Ishikawa (cell line): ENCODE measurements at regions not wholly inside any gene's neighbourhood (a gene's known extent, or its start where the extent isn't known, plus 50 kb on each side); places are given as distances from the start of the nearest gene placed in this dataset.

Source experiments
- CEBPB ChIP-seq: IDR thresholded peaks from 2 replicates; pipeline ENCODE4 v1.6.1; 2012
- CREB1 ChIP-seq: IDR thresholded peaks from 2 replicates; pipeline ENCODE4 v1.6.1; 2012; ENCODE audit warnings: low read depth
- EGR1 ChIP-seq: IDR thresholded peaks from 2 replicates; pipeline ENCODE4 v1.6.1; 2012
- EP300 ChIP-seq: IDR thresholded peaks from 2 replicates; pipeline ENCODE4 v1.6.1; 2012; ENCODE audit warnings: borderline replicate concordance
- FOXM1 ChIP-seq: IDR thresholded peaks from 2 replicates; pipeline ENCODE4 v1.6.1; 2012; ENCODE audit warnings: low read depth, borderline replicate concordance
- NFIC ChIP-seq: IDR thresholded peaks from 2 replicates; pipeline ENCODE4 v1.6.1; 2012
- RAD21 ChIP-seq: IDR thresholded peaks from 2 replicates; pipeline ENCODE4 v1.6.1; 2012; ENCODE audit warnings: low read depth
- TAF1 ChIP-seq: IDR thresholded peaks from 2 replicates; pipeline ENCODE4 v1.6.1; 2012; ENCODE audit warnings: low read depth, mild to moderate bottlenecking
- TCF12 ChIP-seq: IDR thresholded peaks from 2 replicates; pipeline ENCODE4 v1.6.1; 2012; ENCODE audit warnings: low read depth
- TEAD4 ChIP-seq: IDR thresholded peaks from 2 replicates; pipeline ENCODE4 v1.6.1; 2012
- YY1 ChIP-seq: IDR thresholded peaks from 2 replicates; pipeline ENCODE4 v1.6.1; 2012; ENCODE audit warnings: low read depth
- ZBTB7A ChIP-seq: IDR thresholded peaks from 2 replicates; pipeline ENCODE4 v1.6.1; 2012; ENCODE audit warnings: low read depth
- TF ChIP-seq, protein P1 (sequence below): IDR thresholded peaks from 2 replicates; pipeline ENCODE4 v1.6.1; 2012; ENCODE audit warnings: low read depth, mild to moderate bottlenecking
- TF ChIP-seq, protein P2 (sequence below): IDR thresholded peaks from 2 replicates; pipeline ENCODE4 v1.6.1; 2012
- TF ChIP-seq, protein P3 (sequence below): IDR thresholded peaks from 2 replicates; pipeline ENCODE4 v1.6.1; 2012

DNA sequence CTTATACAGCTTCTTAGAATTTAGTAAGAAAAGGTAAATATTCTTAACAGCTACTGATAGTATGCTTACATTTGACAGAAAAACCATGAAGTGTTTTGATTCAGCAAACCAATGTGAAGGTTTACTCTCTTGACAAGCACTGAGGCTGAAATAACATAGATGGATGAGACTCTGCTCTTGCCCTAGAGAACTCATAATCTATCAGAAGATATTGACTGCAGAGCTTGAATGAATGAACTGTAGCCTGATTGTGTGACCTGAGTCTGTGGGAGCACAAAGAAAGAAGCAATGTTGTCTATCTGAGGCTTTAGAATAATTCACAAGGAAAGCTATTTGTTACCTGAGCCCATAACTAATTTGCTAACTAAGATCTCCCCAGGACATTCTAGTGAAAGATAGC, 1235.3 kb downstream of the OLFM4 start:
- no peak for TF ChIP-seq CEBPB
- no peak for TF ChIP-seq ZBTB7A
- TF ChIP-seq EP300, result no peak
- TF ChIP-seq, protein P1, sequence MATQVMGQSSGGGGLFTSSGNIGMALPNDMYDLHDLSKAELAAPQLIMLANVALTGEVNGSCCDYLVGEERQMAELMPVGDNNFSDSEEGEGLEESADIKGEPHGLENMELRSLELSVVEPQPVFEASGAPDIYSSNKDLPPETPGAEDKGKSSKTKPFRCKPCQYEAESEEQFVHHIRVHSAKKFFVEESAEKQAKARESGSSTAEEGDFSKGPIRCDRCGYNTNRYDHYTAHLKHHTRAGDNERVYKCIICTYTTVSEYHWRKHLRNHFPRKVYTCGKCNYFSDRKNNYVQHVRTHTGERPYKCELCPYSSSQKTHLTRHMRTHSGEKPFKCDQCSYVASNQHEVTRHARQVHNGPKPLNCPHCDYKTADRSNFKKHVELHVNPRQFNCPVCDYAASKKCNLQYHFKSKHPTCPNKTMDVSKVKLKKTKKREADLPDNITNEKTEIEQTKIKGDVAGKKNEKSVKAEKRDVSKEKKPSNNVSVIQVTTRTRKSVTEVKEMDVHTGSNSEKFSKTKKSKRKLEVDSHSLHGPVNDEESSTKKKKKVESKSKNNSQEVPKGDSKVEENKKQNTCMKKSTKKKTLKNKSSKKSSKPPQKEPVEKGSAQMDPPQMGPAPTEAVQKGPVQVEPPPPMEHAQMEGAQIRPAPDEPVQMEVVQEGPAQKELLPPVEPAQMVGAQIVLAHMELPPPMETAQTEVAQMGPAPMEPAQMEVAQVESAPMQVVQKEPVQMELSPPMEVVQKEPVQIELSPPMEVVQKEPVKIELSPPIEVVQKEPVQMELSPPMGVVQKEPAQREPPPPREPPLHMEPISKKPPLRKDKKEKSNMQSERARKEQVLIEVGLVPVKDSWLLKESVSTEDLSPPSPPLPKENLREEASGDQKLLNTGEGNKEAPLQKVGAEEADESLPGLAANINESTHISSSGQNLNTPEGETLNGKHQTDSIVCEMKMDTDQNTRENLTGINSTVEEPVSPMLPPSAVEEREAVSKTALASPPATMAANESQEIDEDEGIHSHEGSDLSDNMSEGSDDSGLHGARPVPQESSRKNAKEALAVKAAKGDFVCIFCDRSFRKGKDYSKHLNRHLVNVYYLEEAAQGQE, result no peak

DNA sequence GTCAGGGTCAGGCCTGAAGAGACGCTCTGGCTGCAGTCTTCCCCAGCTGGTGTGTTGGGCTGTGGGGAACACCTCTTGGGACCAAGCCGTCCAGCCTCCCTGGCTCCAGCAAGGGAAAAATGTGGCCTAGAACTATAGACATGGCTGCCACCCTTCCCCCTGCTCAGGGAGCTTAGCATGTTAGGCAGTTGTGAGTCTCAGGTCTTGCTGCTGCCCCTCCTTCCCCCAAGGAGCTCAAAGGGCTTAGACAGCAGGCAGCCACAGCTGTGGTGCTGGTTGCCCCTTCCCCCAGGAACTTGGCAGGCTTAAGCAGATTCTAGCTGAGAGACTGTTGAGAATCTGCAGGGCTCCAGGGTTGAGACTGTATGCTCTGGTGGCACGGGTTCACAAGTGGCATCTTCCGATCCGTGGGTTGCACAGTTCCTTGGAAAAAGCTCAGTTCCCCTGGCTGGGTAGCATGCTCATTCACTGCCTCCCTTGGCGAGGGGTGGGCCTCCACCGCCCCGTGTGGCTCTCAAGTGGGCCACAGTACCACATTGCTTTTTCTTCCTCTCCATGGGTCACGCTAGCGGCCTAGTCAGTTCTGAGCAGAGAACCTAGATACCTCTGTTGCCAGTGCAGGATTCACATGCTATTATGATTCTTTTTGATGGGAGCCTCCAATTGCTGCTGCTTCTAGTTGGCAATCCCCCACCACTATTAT, 1258.6 kb downstream of the OLFM4 start:
- TF ChIP-seq FOXM1, result no peak
- TF ChIP-seq TAF1, result no peak
- TF ChIP-seq ZBTB7A, result no peak
- TF ChIP-seq, protein P2, sequence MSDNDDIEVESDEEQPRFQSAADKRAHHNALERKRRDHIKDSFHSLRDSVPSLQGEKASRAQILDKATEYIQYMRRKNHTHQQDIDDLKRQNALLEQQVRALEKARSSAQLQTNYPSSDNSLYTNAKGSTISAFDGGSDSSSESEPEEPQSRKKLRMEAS, result no peak
- TF ChIP-seq, protein P1, result no peak
- no peak for TF ChIP-seq CEBPB
- TF ChIP-seq NFIC, result no peak
- TF ChIP-seq TCF12, result no peak
- no peak for TF ChIP-seq YY1
- TF ChIP-seq TEAD4, result no peak
- no peak for TF ChIP-seq EP300

DNA sequence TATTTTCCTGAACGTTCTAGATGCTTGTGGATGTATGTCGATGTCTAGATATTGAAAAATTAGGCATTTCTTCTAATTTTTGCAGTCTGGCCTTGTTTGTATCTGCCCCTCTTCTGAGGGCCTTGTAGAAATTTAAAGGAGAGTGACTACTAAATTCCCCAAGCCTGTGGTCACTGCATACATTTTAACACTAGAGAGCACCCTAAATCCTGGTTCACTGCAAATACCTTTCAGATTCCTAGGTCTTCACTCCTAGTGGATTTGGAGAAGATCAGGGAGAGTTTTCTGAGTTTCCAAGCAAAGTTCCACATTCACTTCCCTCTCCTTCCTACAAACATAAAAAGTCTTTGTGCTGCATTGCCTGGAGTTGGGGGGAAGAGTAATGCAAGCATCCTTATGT, 1272.5 kb downstream of the OLFM4 start:
- TF ChIP-seq RAD21 (peak; percentile 15; the same call in 1 of the 2 replicates), TCF12 (no peak), CREB1 (no peak)

DNA sequence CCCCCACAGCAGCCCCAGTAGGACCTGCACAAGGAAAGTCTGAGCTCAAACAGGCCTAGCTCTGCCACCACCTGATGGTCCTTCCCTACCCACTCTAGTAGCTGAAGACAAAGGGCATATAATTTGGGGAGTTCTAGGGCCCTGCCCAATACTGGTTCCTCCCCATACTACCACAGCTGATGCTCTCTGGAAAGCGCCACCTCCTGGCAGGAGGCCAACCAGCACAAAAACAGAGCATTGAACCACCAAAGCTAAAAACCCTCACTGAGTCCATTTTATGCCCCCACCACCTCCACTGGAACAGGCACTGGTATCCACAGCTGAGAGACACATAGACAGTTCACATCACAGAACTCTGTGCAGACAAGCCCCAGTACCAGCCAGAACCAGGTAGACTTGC, 1276.8 kb downstream of the OLFM4 start:
- TF ChIP-seq NFIC, result no peak
- TF ChIP-seq, protein P3, sequence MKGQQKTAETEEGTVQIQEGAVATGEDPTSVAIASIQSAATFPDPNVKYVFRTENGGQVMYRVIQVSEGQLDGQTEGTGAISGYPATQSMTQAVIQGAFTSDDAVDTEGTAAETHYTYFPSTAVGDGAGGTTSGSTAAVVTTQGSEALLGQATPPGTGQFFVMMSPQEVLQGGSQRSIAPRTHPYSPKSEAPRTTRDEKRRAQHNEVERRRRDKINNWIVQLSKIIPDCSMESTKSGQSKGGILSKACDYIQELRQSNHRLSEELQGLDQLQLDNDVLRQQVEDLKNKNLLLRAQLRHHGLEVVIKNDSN, result no peak
- TF ChIP-seq, protein P2, result no peak
- TF ChIP-seq YY1, result no peak
- no peak for TF ChIP-seq CREB1
- no peak for TF ChIP-seq FOXM1
- TF ChIP-seq EP300, result no peak
- TF ChIP-seq TCF12, result no peak
- no peak for TF ChIP-seq EGR1
- no peak for TF ChIP-seq RAD21
- TF ChIP-seq TEAD4, result no peak
- TF ChIP-seq CEBPB, result no peak
- no peak for TF ChIP-seq TAF1
- TF ChIP-seq ZBTB7A, result no peak
- TF ChIP-seq, protein P1, result no peak

DNA sequence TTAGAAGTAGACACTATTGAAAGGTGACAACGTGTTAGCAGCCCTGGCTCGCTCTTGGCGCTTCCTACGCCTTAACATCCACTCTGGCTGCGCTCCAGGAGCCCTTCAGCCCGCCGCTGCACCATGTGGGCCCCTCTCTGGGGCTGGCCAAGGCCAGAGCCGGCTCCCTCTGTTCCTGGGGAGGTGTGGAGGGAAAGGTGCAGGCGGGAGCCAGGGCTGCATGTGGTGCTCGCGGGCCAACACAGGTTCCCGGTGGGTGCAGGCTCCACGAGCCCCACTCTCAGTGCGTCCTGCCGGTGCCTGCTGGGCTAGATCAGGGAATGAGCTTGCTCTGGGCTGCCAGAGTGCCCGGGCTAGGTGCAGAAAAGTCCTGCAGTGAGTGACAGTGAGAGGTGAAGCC, 1284.3 kb downstream of the OLFM4 start:
- TF ChIP-seq YY1, result no peak
- TF ChIP-seq CEBPB, result no peak
- no peak for TF ChIP-seq TCF12
- TF ChIP-seq FOXM1, result no peak
- TF ChIP-seq TEAD4, result no peak
- TF ChIP-seq NFIC, result no peak
- TF ChIP-seq, protein P3, result no peak
- no peak for TF ChIP-seq CREB1
